ENCODE measurements at regions not wholly inside any gene's neighbourhood (a gene's known extent, or its start where the extent isn't known, plus 50 kb on each side); places are given as distances from the start of the nearest gene placed in this dataset.

DNA sequence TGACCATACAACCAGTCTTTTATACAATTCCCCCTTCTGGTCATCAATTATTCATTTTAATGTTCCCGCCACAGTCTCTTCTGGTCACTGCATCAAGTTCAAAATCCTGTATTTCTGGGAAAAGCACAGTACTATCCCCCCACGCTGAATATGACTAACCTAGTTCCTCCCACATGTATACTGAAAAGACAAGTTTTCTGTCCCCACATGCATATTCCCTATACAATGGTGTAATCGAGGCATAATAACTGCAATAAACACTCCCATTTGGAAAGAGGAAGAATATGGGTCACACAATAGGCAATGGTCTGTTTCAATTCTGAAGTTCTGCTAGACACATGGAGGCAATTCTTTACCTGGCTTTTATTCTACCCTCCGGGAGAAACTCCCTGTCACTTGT, 344.9 kb downstream of the EFNA5 start:
- no peak for DNase-seq (ENCODE audit: low spot score in 2 of 2)
- ATAC-seq, result no peak
- Mint-ChIP-seq H3K9me3 (no peaks in the 10 kb centered on the region), H3K27ac (no peak overlapping the region), H3K36me3 (no peaks in the 10 kb centered on the region)

DNA sequence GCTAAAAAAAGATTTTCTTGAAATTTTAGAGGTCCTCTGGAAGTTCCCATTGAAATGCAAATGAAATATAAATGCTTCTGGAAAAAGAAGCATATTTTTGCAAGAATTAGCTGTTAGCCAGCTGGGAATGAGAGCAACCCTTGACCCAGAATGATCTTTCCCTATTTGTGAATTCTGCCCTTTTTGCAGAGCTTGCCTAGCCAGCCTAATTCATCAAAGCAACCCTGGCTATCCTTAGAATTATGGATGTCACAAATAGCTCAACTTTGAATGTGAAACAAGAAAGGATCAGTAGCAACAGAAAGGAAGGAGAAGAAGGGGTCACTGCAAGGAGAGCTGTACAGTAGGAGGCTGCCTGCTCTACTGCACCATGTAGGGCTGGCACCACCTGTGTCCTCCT, 345.9 kb downstream of the EFNA5 start:
- Mint-ChIP-seq H3K27ac (no peak overlapping the region), H3K9me3 (peaks cover 0 to 2% of the 10 kb centered on the region in 2 donors), H3K36me3 (no peaks in the 10 kb centered on the region)
- DNase-seq (ENCODE audit: low spot score in 2 of 2) (no peak), ATAC-seq (no peak)

DNA sequence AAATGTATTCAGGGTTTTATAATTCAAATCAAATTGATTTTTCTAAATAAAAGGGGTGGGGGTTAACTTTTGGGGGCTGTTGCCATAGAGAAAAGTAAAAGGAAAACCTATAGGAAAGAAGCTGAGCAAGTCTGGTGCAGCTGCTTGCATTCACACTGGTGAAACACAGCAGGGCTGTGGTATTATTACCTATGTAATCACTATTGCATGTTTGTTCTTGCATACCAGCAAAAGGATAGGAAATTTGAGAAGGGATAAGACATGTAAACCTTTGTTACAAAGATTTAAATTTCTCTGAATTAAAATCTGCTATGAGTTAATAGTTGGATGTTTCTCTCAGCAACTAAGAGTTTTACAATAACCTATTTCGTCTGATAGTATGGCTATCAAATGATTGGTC, 346.7 kb downstream of the EFNA5 start:
- Mint-ChIP-seq H3K27ac (no peak overlapping the region), H3K9me3 (peaks cover 0 to 4% of the 10 kb centered on the region in 2 donors), H3K36me3 (no peaks in the 10 kb centered on the region)
- no peak for ATAC-seq
- DNase-seq (ENCODE audit: low spot score in 2 of 2), result no peak

DNA sequence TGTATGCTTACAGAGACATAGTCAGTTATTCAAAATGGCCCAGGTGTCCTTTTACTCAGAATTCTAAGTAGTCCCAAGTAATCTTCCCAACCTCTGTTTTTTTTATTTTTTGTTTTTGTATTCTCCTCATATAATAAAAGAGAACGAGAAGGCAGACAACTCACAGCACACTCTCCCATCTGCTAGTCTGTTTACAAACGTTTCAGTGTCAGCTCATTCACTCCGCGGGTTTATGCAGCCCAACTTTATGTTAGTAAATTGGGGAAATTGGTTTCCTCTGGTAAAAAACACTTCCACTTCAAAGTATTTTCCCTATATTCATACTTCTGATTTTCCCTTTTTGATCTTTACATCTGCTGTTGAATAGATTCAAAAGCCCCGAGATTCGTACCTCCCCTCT, 347.2 kb downstream of the EFNA5 start:
- ATAC-seq (no peak), DNase-seq (ENCODE audit: low spot score in 2 of 2) (no peak)
- H3K27ac Mint-ChIP-seq, result no peak overlapping the region
- no peaks in the 10 kb centered on the region for H3K36me3 Mint-ChIP-seq
- peaks cover 0 to 4% of the 10 kb centered on the region in 2 donors for H3K9me3 Mint-ChIP-seq

DNA sequence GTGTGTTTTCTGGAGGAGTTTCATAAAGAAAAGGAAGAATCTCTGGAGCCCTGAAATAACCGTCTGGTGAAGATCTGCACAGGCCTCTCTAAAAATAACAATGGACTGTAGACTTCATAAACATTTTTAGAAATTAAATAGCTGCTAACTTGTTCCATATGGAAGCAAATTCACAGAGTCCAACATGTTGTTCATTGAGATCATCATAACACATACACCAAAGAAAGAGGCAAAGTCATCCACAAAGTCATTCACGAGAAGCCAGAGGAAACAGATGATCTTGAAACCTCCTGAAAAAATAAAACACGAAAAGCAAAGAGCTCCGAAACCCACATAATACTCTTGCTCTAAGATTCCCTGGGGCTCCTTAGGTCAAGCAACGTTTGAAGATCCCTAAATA, 347.8 kb downstream of the EFNA5 start:
- Mint-ChIP-seq H3K27ac (no peak overlapping the region), H3K36me3 (no peaks in the 10 kb centered on the region), H3K9me3 (peaks cover 0 to 4% of the 10 kb centered on the region in 2 donors)
- DNase-seq (ENCODE audit: low spot score in 2 of 2) (no peak), ATAC-seq (no peak)

DNA sequence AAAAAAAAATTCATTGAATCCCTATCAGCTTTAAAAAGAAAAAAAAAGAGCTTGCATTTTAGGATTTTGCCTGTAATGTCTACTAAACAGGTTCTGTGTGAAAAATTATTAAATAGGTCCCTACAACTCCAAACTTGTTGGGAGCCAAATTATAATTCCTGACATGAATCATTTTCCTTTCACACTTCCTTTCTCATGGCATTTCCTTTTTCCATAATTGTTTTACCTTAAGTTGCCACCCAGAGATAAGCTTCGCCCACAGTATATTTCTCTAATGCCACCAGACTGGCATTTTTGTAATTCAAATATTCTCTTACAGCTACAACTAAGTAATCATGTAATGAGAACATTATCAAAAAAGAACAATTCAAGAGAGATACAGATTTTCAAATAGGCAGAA, 348.8 kb downstream of the EFNA5 start:
- H3K36me3 Mint-ChIP-seq, result no peaks in the 10 kb centered on the region

DNA sequence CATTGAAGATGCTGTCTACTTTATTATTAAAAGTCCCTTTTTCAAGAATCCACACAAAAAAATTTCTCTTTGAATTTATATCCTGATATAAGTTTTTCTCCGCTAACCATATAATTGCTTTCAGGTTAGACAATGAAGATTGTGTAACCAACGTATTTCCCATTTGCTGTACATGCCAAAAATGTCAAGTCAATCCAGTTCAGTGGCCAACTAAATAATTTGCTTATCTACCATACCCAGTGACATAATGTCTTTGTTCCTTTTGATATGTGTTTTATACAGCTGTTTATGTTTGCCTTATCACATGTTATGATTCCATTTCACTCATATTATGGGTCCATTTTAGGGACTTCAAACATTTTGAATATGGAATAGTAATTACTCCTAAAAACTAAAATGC, 349.9 kb downstream of the EFNA5 start:
- ATAC-seq, result no peak
- H3K27ac Mint-ChIP-seq, result no peak overlapping the region

More for the DNA sequence above, 348.8 kb downstream of the EFNA5 start:
- H3K27ac Mint-ChIP-seq, result no peak overlapping the region
- no peak for DNase-seq (ENCODE audit: low spot score in 2 of 2)
- no peak for ATAC-seq
- H3K9me3 Mint-ChIP-seq, result peaks cover 0 to 4% of the 10 kb centered on the region in 2 donors

DNA sequence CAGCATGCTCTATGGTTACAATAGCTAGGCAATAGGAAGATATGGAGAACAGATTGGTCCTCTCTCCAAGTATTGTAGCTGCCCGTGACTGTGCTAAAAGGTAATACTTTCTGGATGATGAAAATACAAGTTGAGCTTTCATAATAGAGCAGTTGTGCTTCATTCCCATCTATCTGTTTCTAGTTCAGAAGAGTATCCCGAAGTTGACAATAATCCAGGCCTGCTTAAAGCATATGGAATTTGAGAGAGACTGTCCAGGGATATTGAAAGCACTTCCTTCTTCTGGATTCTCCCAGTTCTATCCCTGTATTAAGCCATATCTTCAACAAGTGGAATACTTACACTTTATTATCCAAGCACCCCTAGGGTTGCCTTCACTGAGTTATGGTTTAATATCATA, 350.4 kb downstream of the EFNA5 start:
- Mint-ChIP-seq H3K36me3 (no peaks in the 10 kb centered on the region), H3K27ac (no peak overlapping the region), H3K9me3 (peaks cover 0 to 8% of the 10 kb centered on the region in 2 donors)
- no peak for ATAC-seq
- DNase-seq (ENCODE audit: low spot score in 2 of 2), result no peak

More for the DNA sequence above, 349.9 kb downstream of the EFNA5 start:
- no peak for DNase-seq (ENCODE audit: low spot score in 2 of 2)
- Mint-ChIP-seq H3K9me3 (peaks cover 0 to 8% of the 10 kb centered on the region in 2 donors), H3K36me3 (no peaks in the 10 kb centered on the region)

DNA sequence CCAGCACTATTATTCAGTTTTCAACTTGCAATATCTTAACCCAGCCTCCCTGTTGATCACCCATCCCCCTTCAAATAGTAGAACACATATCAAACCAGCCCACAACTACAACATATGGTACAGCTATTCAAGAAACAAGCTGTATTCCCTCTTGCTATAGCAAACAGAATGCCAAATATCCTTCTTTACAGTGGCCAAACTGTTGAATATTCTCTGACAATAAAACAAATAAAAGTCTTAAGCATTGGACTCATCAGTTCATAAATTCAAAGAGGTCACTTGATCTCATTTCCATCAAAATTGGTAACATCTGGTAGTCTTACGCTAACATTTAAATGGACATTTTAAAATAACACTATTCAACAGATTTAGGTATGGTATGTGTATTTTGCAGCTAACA, 350.8 kb downstream of the EFNA5 start:
- Mint-ChIP-seq H3K27ac (no peak overlapping the region), H3K36me3 (no peaks in the 10 kb centered on the region), H3K9me3 (peaks cover 0 to 8% of the 10 kb centered on the region in 2 donors)
- DNase-seq (ENCODE audit: low spot score in 2 of 2) (no peak), ATAC-seq (no peak)

GRCh38 chr5:107314330-107314729, 356.4 kb downstream of the EFNA5 start:
- DNase-seq (ENCODE audit: low spot score in 2 of 2) (no peak), ATAC-seq (no peak)
- no peak overlapping the region for H3K27ac Mint-ChIP-seq
- H3K36me3 Mint-ChIP-seq, result no peaks in the 10 kb centered on the region
- peaks cover 0 to 8% of the 10 kb centered on the region in 2 donors for H3K9me3 Mint-ChIP-seq

DNA sequence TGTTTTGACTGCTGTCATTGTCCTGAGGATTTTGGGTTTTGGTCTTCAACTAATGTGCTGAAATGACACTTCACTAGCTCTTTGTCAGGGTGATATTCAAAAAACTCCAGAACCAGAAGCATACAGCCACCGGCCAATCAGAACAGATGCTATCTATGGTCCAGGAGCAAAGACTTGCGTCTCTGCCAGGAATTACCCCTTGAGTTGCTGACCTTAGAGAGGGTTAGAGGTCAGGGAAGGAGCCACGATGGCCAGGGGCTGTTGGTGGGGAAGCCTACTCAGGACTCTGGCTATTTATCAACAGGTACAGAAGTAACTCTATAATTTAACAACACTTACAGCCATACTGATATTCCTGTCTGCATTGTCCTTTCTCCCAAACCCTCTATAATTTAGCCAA, 356.8 kb downstream of the EFNA5 start:
- Mint-ChIP-seq H3K9me3 (peaks cover 0 to 12% of the 10 kb centered on the region in 2 donors), H3K36me3 (no peaks in the 10 kb centered on the region), H3K27ac (no peak overlapping the region)
- ATAC-seq, result no peak
- no peak for DNase-seq (ENCODE audit: low spot score in 2 of 2)

GRCh38 chr5:107313098-107313497, 357.6 kb downstream of the EFNA5 start:
- DNase-seq (ENCODE audit: low spot score in 2 of 2) (no peak), ATAC-seq (no peak)
- no peak overlapping the region for H3K27ac Mint-ChIP-seq
- H3K36me3 Mint-ChIP-seq, result no peaks in the 10 kb centered on the region
- H3K9me3 Mint-ChIP-seq, result peaks cover 0 to 13% of the 10 kb centered on the region in 2 donors

DNA sequence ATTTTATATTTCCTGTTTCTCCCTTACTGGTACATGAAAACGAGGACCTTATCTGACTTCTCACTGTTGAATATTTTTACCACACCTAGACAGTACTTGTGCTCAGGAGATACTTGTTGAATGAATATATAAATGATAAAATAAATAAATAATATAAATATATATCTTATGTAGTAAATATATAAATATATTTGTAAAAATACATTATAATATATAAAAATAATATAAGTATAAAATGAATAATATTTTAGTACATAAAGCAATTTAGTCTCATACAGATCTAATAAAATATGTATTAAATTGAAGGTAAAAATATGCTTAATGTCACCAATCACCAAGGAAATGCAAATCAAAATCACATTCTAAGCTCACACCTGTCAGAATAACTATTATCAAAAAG, 360.6 kb downstream of the EFNA5 start:
- Mint-ChIP-seq H3K9me3 (peaks cover 3 to 11% of the 10 kb centered on the region in 2 donors), H3K27ac (no peak overlapping the region), H3K36me3 (no peaks in the 10 kb centered on the region)
- no peak for ATAC-seq
- no peak for DNase-seq (ENCODE audit: low spot score in 2 of 2)

DNA sequence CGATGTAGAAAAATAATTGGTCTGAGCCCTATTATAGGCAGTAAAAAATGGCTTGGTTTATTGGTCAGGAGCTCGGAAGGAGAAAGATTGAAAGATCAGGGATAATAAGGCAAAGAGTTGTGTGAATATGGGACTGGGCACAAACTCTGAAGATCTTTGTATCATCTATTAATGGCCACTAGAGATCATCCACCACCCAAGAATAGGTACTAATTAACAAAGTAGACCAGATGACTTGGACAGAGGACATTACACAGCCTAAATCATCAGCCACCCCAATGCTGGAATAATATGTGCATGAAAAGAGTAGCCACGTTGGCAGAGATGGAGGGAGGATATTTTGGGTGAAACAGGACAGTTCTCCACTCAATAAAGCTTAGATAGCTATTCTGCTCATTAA, 364.1 kb downstream of the EFNA5 start:
- Mint-ChIP-seq H3K9me3 (peaks cover 3 to 15% of the 10 kb centered on the region in 2 donors), H3K36me3 (no peaks in the 10 kb centered on the region), H3K27ac (no peak overlapping the region)
- DNase-seq (ENCODE audit: low spot score in 2 of 2) (no peak), ATAC-seq (no peak)

DNA sequence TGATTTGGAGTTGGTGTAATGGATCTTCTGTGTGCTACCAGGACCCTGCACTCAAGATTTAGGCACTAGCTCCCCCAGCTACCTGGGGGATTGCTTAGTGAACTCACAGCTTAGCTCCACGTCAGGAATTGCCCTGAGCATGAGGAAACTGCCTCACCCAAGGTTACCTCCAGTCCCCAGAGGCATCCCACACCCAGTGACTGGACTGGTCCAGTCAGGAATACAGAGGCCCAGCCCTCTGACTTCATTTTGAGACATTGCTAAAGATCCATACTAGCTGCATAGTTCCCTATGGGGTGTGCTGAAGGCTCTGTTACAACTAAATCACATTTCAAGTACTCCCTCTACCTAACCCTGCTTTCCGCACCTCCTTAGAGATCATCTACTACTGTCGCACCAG, 364.7 kb downstream of the EFNA5 start:
- no peaks in the 10 kb centered on the region for H3K36me3 Mint-ChIP-seq
- H3K9me3 Mint-ChIP-seq, result peaks cover 3 to 15% of the 10 kb centered on the region in 2 donors
- ATAC-seq (no peak), DNase-seq (ENCODE audit: low spot score in 2 of 2) (no peak)
- H3K27ac Mint-ChIP-seq, result no peak overlapping the region

- ATAC-seq (no peak), DNase-seq (ENCODE audit: low spot score in 2 of 2) (no peak)
- no peak overlapping the region for H3K27ac Mint-ChIP-seq
- H3K9me3 Mint-ChIP-seq, result peaks cover 3 to 14% of the 10 kb centered on the region in 2 donors
- H3K36me3 Mint-ChIP-seq, result no peaks in the 10 kb centered on the region
These were observed 366.1 kb downstream of the EFNA5 start for GRCh38 chr5:107304684-107305083.

DNA sequence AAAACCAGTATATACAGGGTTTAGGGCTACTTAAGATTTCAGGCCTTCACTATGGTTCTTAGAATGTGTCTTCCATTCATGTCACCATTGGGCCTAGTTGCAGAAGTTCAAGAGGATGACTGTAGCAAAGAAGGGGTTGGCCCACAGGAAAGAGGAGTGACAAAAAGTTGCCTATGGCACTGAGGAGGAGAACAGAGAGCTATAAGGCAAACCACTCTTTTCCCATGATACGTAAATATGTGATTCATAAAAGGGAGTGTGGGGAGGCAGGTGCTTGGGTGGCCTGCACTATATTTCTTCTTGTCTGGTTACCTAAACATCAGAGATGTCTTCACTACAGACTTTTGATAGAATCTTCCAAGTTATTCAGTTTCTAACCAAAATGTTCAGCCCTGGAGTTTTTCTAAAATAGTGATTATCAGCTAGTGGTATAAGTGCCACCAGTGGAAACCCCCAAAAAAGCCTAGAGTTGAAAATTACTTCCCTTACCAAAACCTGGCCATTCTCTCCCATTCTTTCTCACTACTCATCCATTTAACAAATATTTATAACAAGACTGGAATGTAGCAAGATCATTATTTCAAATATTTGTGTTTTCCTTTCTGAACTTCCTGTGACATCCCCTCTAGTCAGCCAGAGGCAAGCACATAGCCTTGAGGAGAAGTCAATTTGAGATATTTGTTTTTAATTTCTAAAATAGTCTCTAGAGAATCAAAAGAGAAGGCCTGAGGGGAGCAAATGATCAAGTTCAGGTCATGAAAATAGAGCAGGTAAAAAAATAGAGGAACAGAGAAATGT, 367.4 kb downstream of the EFNA5 start:
- Mint-ChIP-seq H3K36me3 (no peaks in the 10 kb centered on the region), H3K27ac (no peak overlapping the region), H3K9me3 (peaks cover 3 to 6% of the 10 kb centered on the region in 2 donors)
- no peak for DNase-seq (ENCODE audit: low spot score in 2 of 2)
- peak in 1 of 2 donors; percentile 44 for ATAC-seq

DNA sequence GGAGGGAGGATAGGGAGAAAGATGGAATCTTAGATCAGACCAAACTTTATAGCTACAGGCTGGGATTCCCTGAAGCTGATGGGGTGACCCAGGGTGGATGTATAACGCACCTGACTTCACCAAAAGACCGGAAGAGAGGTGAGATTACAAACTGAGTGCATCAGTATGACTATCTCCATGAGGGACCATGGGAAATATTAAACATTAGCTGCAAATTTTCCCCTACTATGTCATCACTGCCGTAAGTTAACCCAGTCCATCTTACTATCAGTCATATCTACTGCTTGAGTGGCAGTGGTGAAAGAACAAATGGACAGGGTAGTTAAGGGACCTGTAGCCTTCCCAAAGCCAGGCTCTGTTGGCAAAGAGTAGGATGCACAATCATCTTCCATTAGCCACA, 368.3 kb downstream of the EFNA5 start:
- no peak for DNase-seq (ENCODE audit: low spot score in 2 of 2)
- Mint-ChIP-seq H3K36me3 (no peaks in the 10 kb centered on the region), H3K27ac (no peak overlapping the region), H3K9me3 (peaks cover 0 to 6% of the 10 kb centered on the region in 2 donors)
- ATAC-seq, result no peak

All from activated naive CD4-positive, alpha-beta T cell treated with anti-CD3 and anti-CD28 coated beads, Interleukin-2, amount 50 U/mL, for 72 hours (primary cell).